ENCODE measurements at regions not wholly inside any gene's neighbourhood (a gene's known extent, or its start where the extent isn't known, plus 50 kb on each side); places are given as distances from the start of the nearest gene placed in this dataset.

DNA sequence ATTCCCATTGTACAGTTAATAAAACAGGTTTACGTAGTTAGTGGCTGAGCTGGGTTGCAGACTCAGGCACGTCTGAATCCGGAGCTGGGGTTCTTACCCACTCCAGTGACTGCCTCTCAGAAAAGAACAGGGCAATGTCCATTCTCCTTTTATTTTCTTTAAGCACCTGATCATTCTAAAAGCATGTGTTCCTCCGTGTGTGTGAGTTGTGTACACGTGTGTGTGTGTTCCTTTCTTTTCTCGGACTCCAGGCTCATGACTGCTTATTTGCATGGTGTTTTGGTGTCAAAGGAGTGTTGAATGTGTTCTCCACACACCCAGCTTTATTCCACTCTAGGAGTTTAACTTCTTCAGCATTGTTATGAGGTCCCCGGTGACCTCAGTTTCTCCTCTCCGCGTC lies 260.1 kb downstream of the SNX10 start:
- Histone ChIP-seq H3K27ac (ENCODE audit: low read depth, low read length) (no peak overlapping the region), H3K4me1 (ENCODE audit: control insufficient read depth, insufficient read depth, low read length) (peaks cover 15% of the 10 kb centered on the region), H3K9ac (ENCODE audit: extremely low read depth, low read length, poor library complexity, severe bottlenecking) (no peak overlapping the region), H3K36me3 (ENCODE audit: control insufficient read depth, insufficient read depth, low read length) (no peaks in the 10 kb centered on the region), H3K4me3 (ENCODE audit: low read length) (no peak overlapping the region), H3K9me3 (ENCODE audit: control insufficient read depth, low read length) (no peaks in the 10 kb centered on the region), H3K27me3 (ENCODE audit: control insufficient read depth, insufficient read depth, low read length, poor library complexity, severe bottlenecking) (no peaks in the 10 kb centered on the region)
- no peaks in the 10 kb centered on the region for H3K36me3 Mint-ChIP-seq (ENCODE audit: low read depth)
- no peaks in the 10 kb centered on the region for H3K9me3 Mint-ChIP-seq
- TF ChIP-seq, protein P1, sequence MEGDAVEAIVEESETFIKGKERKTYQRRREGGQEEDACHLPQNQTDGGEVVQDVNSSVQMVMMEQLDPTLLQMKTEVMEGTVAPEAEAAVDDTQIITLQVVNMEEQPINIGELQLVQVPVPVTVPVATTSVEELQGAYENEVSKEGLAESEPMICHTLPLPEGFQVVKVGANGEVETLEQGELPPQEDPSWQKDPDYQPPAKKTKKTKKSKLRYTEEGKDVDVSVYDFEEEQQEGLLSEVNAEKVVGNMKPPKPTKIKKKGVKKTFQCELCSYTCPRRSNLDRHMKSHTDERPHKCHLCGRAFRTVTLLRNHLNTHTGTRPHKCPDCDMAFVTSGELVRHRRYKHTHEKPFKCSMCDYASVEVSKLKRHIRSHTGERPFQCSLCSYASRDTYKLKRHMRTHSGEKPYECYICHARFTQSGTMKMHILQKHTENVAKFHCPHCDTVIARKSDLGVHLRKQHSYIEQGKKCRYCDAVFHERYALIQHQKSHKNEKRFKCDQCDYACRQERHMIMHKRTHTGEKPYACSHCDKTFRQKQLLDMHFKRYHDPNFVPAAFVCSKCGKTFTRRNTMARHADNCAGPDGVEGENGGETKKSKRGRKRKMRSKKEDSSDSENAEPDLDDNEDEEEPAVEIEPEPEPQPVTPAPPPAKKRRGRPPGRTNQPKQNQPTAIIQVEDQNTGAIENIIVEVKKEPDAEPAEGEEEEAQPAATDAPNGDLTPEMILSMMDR (conservative IDR thresholded peaks at IDR 0.05), result no peak
- H3K4me3 Mint-ChIP-seq, result no peak overlapping the region
- WGBS, 2 experiments (ENCODE audit: insufficient coverage in 1 of 2, insufficient read length in 1 of 2), result 89 to 100% methylated on average over 2 to 9 of the region's 9 CpGs
- DNase-seq, result no peak
- H3K4me1 Mint-ChIP-seq, result peaks cover 7% of the 10 kb centered on the region
- no peaks in the 10 kb centered on the region for H3K27me3 Mint-ChIP-seq (ENCODE audit: insufficient read depth)
- no peak overlapping the region for H3K27ac Mint-ChIP-seq

DNA sequence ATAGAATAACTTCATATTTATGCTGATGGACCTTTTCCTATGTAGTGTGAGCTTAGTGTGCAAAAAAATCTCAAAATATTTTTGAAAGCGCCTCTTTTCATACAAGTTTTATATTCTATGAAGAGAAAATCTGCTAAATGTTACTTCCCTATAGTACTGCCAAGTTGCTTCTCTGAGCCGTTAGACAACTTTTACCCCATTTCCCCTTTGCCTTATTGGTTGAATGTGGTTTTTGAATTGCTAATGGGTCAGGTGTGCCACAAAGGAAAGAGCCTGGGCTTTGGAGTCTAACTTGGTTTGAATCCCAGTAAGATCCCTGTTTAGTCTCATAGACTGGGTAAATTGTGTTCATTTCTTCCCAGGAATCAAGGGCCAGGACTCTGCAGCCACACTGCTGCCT lies 261.5 kb downstream of the SNX10 start:
- Mint-ChIP-seq H3K4me3 (no peak overlapping the region), H3K36me3 (ENCODE audit: low read depth) (no peaks in the 10 kb centered on the region), H3K27ac (no peak overlapping the region), H3K4me1 (peaks cover 7% of the 10 kb centered on the region), H3K9me3 (no peaks in the 10 kb centered on the region), H3K27me3 (ENCODE audit: insufficient read depth) (no peaks in the 10 kb centered on the region)
- no peak for DNase-seq
- Histone ChIP-seq H3K9me3 (ENCODE audit: control insufficient read depth, low read length) (no peaks in the 10 kb centered on the region), H3K4me1 (ENCODE audit: control insufficient read depth, insufficient read depth, low read length) (peaks cover 15% of the 10 kb centered on the region), H3K9ac (ENCODE audit: extremely low read depth, low read length, poor library complexity, severe bottlenecking) (no peak overlapping the region), H3K4me3 (ENCODE audit: low read length) (no peak overlapping the region), H3K27me3 (ENCODE audit: control insufficient read depth, insufficient read depth, low read length, poor library complexity, severe bottlenecking) (no peaks in the 10 kb centered on the region), H3K27ac (ENCODE audit: low read depth, low read length) (no peak overlapping the region), H3K36me3 (ENCODE audit: control insufficient read depth, insufficient read depth, low read length) (no peaks in the 10 kb centered on the region)
- WGBS, 2 experiments (ENCODE audit: insufficient coverage in 1 of 2, insufficient read length in 1 of 2), result 93% methylated on average over 2 of the region's 2 CpGs; no CpG with 5 or more reads in 1 of the 2 experiments
- TF ChIP-seq, protein P1 (conservative IDR thresholded peaks at IDR 0.05), result no peak

DNA sequence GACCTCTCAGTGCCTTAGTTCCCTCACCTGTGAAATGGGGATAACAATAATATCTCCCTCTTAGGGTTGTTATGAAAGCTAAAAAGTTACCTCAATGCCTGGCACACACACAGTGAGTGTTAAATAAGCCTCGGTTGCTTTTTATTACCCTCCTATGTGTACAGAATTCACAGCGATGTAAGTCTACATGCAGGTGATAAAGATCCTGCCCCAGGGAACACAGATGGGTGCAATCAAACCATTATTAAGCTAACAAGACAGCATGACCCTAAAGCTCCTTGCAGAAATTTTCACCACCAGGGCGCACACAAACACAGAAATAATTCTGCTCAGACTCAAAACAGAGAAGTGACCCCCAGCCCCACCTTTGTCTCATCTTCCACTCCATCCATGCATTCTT lies 261.9 kb downstream of the SNX10 start:
- Mint-ChIP-seq H3K27ac (no peak overlapping the region), H3K27me3 (ENCODE audit: insufficient read depth) (no peaks in the 10 kb centered on the region), H3K9me3 (no peaks in the 10 kb centered on the region), H3K36me3 (ENCODE audit: low read depth) (no peaks in the 10 kb centered on the region), H3K4me3 (no peak overlapping the region), H3K4me1 (peaks cover 7% of the 10 kb centered on the region)
- WGBS, 2 experiments (ENCODE audit: insufficient coverage in 1 of 2, insufficient read length in 1 of 2), result 86 to 88% methylated on average over 2 to 3 of the region's 3 CpGs
- H3K4me1 ChIP-seq (ENCODE audit: control insufficient read depth, insufficient read depth, low read length), result peaks cover 15% of the 10 kb centered on the region
- no peak overlapping the region for H3K27ac ChIP-seq (ENCODE audit: low read depth, low read length)
- no peak overlapping the region for H3K9ac ChIP-seq (ENCODE audit: extremely low read depth, low read length, poor library complexity, severe bottlenecking)
- no peaks in the 10 kb centered on the region for H3K9me3 ChIP-seq (ENCODE audit: control insufficient read depth, low read length)
- DNase-seq, result no peak
- H3K27me3 ChIP-seq (ENCODE audit: control insufficient read depth, insufficient read depth, low read length, poor library complexity, severe bottlenecking), result no peaks in the 10 kb centered on the region
- no peak overlapping the region for H3K4me3 ChIP-seq (ENCODE audit: low read length)
- no peaks in the 10 kb centered on the region for H3K36me3 ChIP-seq (ENCODE audit: control insufficient read depth, insufficient read depth, low read length)
- TF ChIP-seq, protein P1 (conservative IDR thresholded peaks at IDR 0.05), result no peak
